ENCODE measurements at regions not wholly inside any gene's neighbourhood (a gene's known extent, or its start where the extent isn't known, plus 50 kb on each side); places are given as distances from the start of the nearest gene placed in this dataset.

DNA sequence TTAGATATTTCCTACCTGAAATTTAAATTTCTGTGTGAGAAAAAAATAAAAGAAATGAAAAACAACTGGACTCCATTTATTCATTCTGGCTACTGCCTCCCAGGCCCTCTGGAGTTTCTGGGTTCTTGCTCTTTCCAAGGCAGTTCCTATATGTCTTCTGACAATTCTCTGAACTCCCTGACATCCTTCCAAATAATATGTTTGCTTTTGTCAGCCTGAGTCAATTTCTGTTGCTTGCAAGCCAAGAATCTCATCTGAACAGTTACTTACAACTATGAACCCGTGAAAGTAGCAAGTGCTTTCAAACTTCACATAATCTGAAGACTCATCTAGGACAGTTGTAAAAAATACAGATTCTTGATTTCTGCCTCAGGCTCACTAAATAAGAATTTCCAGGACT lies 216.7 kb upstream of the NPVF start:
- TF ChIP-seq RAD21 (conservative IDR thresholded peaks at IDR 0.05) (no peak), EP300 (conservative IDR thresholded peaks at IDR 0.05; ENCODE audit: poor library complexity, severe bottlenecking) (no peak), MXI1 (conservative IDR thresholded peaks at IDR 0.05; ENCODE audit: poor library complexity, severe bottlenecking) (no peak)
- TF ChIP-seq, protein P1, sequence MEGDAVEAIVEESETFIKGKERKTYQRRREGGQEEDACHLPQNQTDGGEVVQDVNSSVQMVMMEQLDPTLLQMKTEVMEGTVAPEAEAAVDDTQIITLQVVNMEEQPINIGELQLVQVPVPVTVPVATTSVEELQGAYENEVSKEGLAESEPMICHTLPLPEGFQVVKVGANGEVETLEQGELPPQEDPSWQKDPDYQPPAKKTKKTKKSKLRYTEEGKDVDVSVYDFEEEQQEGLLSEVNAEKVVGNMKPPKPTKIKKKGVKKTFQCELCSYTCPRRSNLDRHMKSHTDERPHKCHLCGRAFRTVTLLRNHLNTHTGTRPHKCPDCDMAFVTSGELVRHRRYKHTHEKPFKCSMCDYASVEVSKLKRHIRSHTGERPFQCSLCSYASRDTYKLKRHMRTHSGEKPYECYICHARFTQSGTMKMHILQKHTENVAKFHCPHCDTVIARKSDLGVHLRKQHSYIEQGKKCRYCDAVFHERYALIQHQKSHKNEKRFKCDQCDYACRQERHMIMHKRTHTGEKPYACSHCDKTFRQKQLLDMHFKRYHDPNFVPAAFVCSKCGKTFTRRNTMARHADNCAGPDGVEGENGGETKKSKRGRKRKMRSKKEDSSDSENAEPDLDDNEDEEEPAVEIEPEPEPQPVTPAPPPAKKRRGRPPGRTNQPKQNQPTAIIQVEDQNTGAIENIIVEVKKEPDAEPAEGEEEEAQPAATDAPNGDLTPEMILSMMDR (IDR thresholded peaks at IDR 0.05; ENCODE audit: poor library complexity, severe bottlenecking), result no peak
- TF ChIP-seq, protein P2, sequence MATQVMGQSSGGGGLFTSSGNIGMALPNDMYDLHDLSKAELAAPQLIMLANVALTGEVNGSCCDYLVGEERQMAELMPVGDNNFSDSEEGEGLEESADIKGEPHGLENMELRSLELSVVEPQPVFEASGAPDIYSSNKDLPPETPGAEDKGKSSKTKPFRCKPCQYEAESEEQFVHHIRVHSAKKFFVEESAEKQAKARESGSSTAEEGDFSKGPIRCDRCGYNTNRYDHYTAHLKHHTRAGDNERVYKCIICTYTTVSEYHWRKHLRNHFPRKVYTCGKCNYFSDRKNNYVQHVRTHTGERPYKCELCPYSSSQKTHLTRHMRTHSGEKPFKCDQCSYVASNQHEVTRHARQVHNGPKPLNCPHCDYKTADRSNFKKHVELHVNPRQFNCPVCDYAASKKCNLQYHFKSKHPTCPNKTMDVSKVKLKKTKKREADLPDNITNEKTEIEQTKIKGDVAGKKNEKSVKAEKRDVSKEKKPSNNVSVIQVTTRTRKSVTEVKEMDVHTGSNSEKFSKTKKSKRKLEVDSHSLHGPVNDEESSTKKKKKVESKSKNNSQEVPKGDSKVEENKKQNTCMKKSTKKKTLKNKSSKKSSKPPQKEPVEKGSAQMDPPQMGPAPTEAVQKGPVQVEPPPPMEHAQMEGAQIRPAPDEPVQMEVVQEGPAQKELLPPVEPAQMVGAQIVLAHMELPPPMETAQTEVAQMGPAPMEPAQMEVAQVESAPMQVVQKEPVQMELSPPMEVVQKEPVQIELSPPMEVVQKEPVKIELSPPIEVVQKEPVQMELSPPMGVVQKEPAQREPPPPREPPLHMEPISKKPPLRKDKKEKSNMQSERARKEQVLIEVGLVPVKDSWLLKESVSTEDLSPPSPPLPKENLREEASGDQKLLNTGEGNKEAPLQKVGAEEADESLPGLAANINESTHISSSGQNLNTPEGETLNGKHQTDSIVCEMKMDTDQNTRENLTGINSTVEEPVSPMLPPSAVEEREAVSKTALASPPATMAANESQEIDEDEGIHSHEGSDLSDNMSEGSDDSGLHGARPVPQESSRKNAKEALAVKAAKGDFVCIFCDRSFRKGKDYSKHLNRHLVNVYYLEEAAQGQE (IDR thresholded peaks at IDR 0.05; ENCODE audit: borderline replicate concordance), result no peak

Measured in neural cell (in vitro differentiated cells).